Activated T-helper 1 cell treated with anti-CD3 and anti-CD28 coated beads, Interleukin-12 subunit alpha, Interleukin-12 subunit beta, Interleukin-2, Interleukin-4 antibody, amounts not matched to agents 30 ng/mL and 10 ng/mL and 1 ng/mL, durations not matched to agents 14 hours and 24 hours and 36 hours (primary cell): ENCODE measurements at regions not wholly inside any gene's neighbourhood (a gene's known extent, or its start where the extent isn't known, plus 50 kb on each side); places are given as distances from the start of the nearest gene placed in this dataset.
A peak's percentile ranks its signal among the peaks of the same experiment; 100 is the strongest.

Source experiments
- DNase-seq: peaks from one replicate; pipeline ENCODE4 v3.0.0; 2021; ENCODE audit warnings: low spot score
- H3K27ac Mint-ChIP-seq: one replicate; pipeline ENCODE4 v1.8.0; 2021; ENCODE audit warnings: mild to moderate bottlenecking, mixed read lengths
- H3K27me3 Mint-ChIP-seq: one replicate; pipeline ENCODE4 v1.8.0; 2022; ENCODE audit warnings: mild to moderate bottlenecking, moderate library complexity, mixed read lengths; ENCODE audit not compliant: insufficient read depth
- H3K36me3 Mint-ChIP-seq: one replicate; pipeline ENCODE4 v1.8.0; 2021; ENCODE audit warnings: low read depth, mixed read lengths
- H3K4me1 Mint-ChIP-seq: one replicate; pipeline ENCODE4 v1.8.0; 2021; ENCODE audit warnings: low read depth, mixed read lengths
- H3K4me3 Mint-ChIP-seq: one replicate; pipeline ENCODE4 v1.8.0; 2021; ENCODE audit warnings: mild to moderate bottlenecking, moderate library complexity, mixed read lengths
- H3K9me3 Mint-ChIP-seq: one replicate; pipeline ENCODE4 v1.8.0; 2021; ENCODE audit warnings: mixed read lengths
- intact Hi-C: fragments of 100-400 bp; cut with micrococcal nuclease; formaldehyde crosslinking; loops from one replicate; pipeline ENCODE4 v1.15.1; 2024

DNA sequence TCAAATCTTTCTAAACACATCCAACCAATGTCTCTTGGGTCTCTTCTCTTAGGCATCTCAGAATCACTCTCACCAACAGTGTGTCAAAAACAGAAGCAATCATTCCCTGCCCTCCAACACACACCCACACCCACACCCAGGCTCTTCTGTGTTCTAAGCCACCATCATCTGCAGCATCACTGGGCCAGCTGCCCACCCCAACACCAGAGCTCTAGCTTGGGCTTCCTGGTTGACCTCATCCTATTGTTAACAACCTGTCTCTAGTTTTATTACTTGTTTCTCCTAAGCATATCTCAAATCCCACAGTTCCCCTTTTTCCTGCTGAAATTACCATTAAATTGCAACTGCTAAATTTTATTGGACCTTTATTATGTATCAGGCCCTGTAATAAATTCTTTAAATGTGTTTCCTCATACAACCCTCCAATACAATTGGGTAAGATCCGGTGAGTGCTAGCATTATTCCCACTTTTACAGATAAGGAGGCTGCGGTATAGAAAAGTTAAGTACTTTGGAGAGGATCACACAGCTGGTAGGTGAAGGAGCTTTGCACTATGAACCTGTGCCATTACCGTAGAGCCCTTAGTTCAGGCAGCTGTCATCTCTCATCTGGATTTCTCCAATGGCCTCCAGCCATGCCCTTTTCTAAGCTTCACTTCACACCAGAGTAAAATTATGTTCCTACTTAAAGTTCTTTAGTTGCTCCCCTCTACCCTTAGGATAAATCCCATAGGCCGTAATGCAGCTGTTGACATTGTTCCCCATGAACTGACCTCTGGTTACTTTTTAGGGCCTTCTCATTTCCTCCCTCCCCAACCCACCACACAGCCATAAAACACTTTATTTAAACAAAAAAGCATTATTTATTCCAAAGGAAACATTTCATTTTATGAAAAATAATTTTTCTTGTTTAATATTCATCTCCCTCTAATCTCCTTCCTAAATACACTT lies 227.7 kb downstream of the B3GLCT start:
- Mint-ChIP-seq H3K27ac (no peak overlapping the region), H3K9me3 (no peaks in the 10 kb centered on the region), H3K4me1 (no peaks in the 10 kb centered on the region), H3K36me3 (no peaks in the 10 kb centered on the region), H3K4me3 (no peak overlapping the region), H3K27me3 (no peaks in the 10 kb centered on the region)
- intact Hi-C loops: loop anchor here (10.0 kb wide), 1 partner anchor 453 kb away; no protein-coding TSS in a partner anchor
- no peak for DNase-seq

DNA sequence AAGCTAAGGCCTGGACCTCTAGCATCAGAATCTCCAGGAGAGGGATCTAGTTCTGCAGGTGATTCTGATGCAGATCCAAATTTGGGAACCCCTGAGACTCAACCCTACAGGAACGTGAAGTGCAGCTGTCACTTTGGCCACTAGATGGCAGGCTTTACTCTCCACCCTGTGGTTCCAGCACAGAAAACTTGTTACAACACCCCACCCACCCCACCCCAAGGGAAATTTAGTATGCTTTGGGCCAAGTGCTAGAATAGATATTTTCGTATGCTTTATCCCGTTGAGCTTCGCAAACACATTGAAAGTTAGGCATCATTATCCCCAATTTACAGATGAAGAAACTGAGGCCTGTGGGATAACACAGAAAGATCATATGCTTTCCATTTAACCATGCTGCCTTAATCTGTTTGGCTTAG lies 232.0 kb downstream of the B3GLCT start:
- peak; percentile 16 for DNase-seq
- H3K27ac Mint-ChIP-seq: no peak overlapping the region
- intact Hi-C loops: loop anchor here (1.0 kb wide), 1 partner anchor 311 kb away; no protein-coding TSS in a partner anchor
- no peaks in the 10 kb centered on the region for H3K9me3 Mint-ChIP-seq
- no peak overlapping the region for H3K4me3 Mint-ChIP-seq
- H3K36me3 Mint-ChIP-seq: no peaks in the 10 kb centered on the region
- H3K4me1 Mint-ChIP-seq: no peaks in the 10 kb centered on the region
- no peaks in the 10 kb centered on the region for H3K27me3 Mint-ChIP-seq

DNA sequence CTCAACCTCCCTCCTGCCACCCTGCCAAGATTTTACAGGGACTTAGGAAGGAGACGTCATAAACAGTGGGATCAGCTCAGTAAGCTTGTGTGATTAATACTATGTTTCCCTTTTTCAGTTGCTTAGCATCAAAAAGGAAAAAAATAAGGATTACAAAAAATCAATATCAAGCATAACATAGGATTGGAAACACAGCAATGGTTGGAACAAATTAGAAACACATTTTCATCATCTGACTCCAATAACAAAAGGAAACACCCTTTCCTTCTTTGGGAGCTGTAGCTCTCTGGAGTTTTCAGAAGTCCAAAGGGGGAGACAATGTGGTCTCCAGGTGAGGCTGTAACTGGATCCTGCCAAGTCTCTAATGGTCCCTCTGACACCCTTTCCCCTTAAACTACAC lies 233.4 kb downstream of the B3GLCT start:
- Mint-ChIP-seq H3K27me3 (no peaks in the 10 kb centered on the region), H3K36me3 (no peaks in the 10 kb centered on the region), H3K27ac (no peak overlapping the region), H3K9me3 (no peaks in the 10 kb centered on the region), H3K4me1 (no peaks in the 10 kb centered on the region), H3K4me3 (no peak overlapping the region)
- no peak for DNase-seq
- intact Hi-C loops: loop anchor here (1.0 kb wide), 1 partner anchor 305 kb away; no protein-coding TSS in a partner anchor

DNA sequence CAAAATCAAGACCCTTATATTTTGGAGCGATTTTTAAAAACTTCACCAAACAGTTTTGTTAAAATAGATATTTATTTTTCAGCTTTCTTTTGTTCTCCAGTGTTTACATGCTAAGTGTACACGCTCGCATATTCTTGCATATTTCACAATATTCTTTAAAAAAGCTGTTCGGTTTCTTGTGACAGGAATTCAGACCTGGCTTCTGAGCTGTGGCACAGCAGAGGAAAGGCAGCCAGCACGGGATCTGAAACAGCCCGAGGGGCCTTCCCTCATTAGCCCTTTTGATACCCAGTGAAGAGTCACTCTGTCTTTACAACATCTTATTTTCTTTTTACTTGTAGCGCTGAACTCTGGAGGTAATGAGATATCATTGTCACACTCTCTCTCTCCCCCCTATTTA lies 234.0 kb downstream of the B3GLCT start:
- Mint-ChIP-seq H3K27ac (no peak overlapping the region), H3K4me1 (no peaks in the 10 kb centered on the region), H3K4me3 (no peak overlapping the region), H3K36me3 (no peaks in the 10 kb centered on the region), H3K9me3 (no peaks in the 10 kb centered on the region), H3K27me3 (no peaks in the 10 kb centered on the region)
- intact Hi-C loops: loop anchor here (1.0 kb wide), 1 partner anchor 305 kb away; no protein-coding TSS in a partner anchor
- DNase-seq: no peak

DNA sequence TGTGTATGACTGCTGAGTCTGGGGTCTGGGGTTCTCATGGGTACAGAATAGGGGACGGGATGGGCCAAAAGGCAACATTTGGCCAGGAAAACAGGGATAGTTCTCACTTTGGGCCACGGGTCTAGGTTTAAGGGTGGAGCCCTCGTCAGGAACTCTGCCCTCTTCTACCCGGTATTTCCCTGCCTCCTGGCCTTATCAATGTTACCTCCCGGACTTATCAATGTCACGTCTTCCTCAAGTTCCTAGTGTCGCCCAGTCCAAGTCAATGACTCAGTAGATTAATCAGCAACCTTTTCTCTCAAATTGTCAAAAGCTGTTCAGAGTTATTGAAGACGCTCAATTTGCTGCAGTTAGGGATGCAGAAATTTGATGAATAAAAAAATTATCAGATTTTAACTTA lies 234.8 kb downstream of the B3GLCT start:
- Mint-ChIP-seq H3K27ac (no peak overlapping the region), H3K4me3 (no peak overlapping the region), H3K9me3 (no peaks in the 10 kb centered on the region), H3K36me3 (no peaks in the 10 kb centered on the region), H3K4me1 (no peaks in the 10 kb centered on the region), H3K27me3 (no peaks in the 10 kb centered on the region)
- DNase-seq: no peak
- intact Hi-C loops: no loop called here

DNA sequence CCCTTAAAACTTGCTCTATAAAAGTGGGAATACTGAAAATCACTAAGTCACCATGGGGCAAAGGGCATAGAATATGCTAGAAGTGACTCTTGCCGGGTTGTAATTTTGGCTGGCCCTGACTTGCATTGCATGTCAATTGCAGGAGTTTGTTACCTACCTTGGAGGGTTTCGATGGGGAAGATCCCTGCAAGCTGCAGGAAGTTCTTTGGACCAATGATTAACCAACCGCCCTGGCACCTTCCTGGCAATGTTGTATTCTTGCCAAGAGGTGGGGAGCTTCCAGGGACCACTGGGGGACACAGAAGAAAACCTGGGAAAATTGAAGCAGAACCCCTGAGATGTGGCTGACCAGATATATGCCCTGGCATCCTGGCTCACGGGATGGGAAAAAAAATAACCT lies 235.8 kb downstream of the B3GLCT start:
- Mint-ChIP-seq H3K27ac (no peak overlapping the region), H3K9me3 (no peaks in the 10 kb centered on the region), H3K4me3 (no peak overlapping the region), H3K36me3 (no peaks in the 10 kb centered on the region), H3K27me3 (no peaks in the 10 kb centered on the region), H3K4me1 (no peaks in the 10 kb centered on the region)
- intact Hi-C loops: no loop called here
- no peak for DNase-seq

DNA sequence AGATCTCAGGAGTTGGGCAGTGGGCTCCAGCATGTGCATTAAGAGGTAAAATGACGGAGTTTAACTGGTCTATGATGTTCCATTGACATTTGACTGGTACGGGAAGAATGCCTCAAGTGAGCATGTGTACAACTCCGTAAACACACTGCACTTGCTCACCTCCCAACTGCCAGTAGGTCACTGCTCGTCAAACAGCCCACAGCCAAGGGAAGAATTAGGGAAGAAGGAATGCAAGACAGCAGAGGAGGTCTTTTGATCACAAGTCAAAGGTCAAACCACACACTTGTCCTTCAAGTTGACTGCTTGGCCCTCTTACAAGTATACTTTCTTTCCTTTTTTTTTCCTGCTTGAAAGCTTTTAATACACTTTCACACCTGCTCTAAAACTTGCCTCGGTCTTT lies 236.7 kb downstream of the B3GLCT start:
- intact Hi-C loops: no loop called here

DNA sequence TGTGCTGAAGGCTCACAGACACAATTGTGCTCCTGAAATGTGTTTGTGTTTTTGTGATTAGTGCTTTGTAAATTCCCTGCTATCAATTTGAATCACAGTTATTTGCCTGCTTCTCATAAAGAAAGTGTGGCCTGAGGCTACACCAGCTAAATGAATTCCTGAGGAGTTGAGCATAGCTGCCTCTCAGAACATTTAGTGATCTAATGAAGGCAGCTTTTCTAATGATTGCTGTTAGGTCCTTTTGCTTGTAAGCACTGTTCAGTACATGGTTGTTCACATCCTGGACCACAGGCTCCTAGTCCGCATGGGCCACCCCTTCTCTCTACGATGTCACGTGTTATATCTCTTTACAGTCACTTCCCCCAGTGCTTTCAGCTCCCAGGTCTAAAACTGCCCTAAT lies 238.2 kb downstream of the B3GLCT start:
- Mint-ChIP-seq H3K36me3 (no peaks in the 10 kb centered on the region), H3K4me3 (no peak overlapping the region), H3K27ac (no peak overlapping the region), H3K9me3 (no peaks in the 10 kb centered on the region), H3K27me3 (no peaks in the 10 kb centered on the region), H3K4me1 (no peaks in the 10 kb centered on the region)
- intact Hi-C loops: no loop called here
- no peak for DNase-seq

More for the DNA sequence above, 236.7 kb downstream of the B3GLCT start:
- Mint-ChIP-seq H3K36me3 (no peaks in the 10 kb centered on the region), H3K27ac (no peak overlapping the region), H3K9me3 (no peaks in the 10 kb centered on the region), H3K27me3 (no peaks in the 10 kb centered on the region), H3K4me3 (no peak overlapping the region), H3K4me1 (no peaks in the 10 kb centered on the region)
- no peak for DNase-seq

DNA sequence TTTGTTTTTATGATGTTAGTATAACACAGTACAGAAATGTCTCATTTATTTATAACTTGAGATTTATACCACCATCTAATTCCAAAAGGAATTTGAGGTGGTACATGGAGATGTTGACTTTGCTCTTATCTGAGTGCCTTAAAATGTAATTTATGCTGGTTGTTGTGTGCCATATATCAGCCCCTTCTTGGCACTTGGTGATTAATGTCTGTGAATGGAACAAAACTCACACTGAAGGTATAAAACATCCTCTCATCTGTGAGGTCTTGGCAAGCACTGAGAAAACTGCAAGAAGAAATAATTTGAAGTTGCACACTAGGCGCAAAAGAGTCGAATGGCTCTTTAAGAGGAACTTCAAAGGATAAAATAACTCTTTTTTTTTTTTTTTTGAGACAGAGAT lies 240.4 kb downstream of the B3GLCT start:
- no peaks in the 10 kb centered on the region for H3K36me3 Mint-ChIP-seq
- no peak for DNase-seq
- no peak overlapping the region for H3K4me3 Mint-ChIP-seq
- intact Hi-C loops: no loop called here
- no peaks in the 10 kb centered on the region for H3K9me3 Mint-ChIP-seq
- no peaks in the 10 kb centered on the region for H3K4me1 Mint-ChIP-seq
- H3K27ac Mint-ChIP-seq: no peak overlapping the region
- H3K27me3 Mint-ChIP-seq: no peaks in the 10 kb centered on the region

DNA sequence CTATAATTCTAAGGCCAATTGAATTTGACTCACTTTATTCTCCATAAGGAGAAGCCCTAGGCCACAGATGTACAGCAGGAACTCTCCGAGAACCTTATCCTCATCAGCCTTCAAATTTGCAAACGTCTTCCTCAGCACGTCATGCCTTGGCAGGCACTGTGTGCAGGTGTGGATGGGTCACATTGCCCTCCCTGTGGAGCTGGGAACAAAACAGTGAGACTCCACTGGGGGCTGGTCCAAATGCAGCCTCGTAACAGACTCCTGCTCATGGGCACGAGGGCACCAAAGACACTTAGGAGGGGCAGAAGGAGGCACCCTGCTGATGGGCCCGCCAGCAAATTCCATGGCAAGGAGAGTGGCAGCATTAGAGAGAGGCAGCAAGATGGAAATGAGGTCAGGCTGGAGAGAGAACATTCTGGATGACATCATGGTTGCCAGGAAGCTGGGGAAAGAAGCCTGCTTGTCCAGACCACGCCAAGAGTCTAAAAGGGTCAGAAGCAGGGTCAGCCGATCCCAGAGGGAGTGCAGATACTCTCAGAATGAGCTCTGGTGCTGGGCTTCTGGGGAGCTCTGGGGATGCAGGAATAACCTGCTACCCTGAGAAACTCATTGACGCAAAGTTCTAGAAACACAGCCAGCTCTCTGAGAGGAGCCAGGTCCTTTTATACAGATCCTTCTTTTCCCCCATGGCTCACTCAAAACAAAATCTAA lies 242.2 kb downstream of the B3GLCT start:
- Mint-ChIP-seq H3K4me1 (no peaks in the 10 kb centered on the region), H3K36me3 (no peaks in the 10 kb centered on the region), H3K4me3 (no peak overlapping the region), H3K27ac (no peak overlapping the region), H3K9me3 (no peaks in the 10 kb centered on the region), H3K27me3 (no peaks in the 10 kb centered on the region)
- DNase-seq: no peak
- intact Hi-C loops: no loop called here

DNA sequence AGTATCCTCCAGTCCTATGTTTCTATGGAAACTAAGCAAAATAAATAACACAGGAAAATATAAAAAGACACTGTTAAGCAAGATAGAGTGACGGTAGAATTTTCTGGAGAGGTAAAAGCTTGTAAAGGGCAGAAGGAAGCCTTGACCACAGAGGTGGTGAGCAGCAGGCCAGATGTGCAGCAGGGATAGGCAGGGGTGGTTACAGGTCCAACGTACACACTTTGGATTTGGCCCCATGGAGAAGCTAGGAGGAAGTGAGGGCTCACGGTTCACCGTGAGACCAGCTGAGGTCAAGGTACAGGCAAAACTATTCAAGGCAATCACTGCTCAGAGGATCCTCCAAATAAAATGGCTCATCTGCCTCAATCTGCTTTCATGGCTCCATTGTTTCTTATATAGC lies 242.8 kb downstream of the B3GLCT start:
- Mint-ChIP-seq H3K27ac (no peak overlapping the region), H3K4me3 (no peak overlapping the region), H3K9me3 (no peaks in the 10 kb centered on the region), H3K27me3 (no peaks in the 10 kb centered on the region), H3K4me1 (no peaks in the 10 kb centered on the region), H3K36me3 (no peaks in the 10 kb centered on the region)
- DNase-seq: no peak
- intact Hi-C loops: no loop called here

DNA sequence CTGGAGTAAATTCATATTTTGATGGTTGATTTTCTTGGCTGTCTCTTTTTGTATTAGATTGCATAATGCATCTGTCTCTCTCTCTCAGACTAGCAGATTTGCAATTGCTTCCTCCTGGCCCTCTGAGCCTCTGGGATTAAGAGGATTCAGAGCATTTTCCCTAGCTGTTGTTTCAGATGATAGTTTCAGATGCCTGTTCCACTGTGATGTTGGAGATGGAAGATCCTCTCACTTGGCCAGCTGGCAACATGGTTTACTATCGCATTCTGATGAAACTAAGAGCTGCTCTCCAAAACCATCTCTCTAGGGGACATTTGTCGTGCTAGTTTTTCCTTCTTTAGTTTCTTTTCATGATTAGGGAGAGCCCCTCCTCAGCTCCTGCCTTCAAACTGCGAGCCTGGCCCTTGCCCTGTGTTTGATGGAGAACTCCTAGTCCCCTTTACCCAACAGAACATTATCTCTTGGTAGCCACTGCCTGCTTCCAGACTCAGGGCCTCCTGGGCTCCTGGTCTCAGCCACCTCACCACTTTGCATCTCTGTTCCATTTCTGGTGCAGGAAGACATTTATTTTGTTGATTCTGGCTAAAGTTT lies 244.6 kb downstream of the B3GLCT start:
- Mint-ChIP-seq H3K4me1 (no peaks in the 10 kb centered on the region), H3K36me3 (no peaks in the 10 kb centered on the region), H3K9me3 (no peaks in the 10 kb centered on the region), H3K27me3 (peaks cover 3% of the 10 kb centered on the region), H3K27ac (no peak overlapping the region), H3K4me3 (no peak overlapping the region)
- intact Hi-C loops: no loop called here
- DNase-seq: no peak

DNA sequence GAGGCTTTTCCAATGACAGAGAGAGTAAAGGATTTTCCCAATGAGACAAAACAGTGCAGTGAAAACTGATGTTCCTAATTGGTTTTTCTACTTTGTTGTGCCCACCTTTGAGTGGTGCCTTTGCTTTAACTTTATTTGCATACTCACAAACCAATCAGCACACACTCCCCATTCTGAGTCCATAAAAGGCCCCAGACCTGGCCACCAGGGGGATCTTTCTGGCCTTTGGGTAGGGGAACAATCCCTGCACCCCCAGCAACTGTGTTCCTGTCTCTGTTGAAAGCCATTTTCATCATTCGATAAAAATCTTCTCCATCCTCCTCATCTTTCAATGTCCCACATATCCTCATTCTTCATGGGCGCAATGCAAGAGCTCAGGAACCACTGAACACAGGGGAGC lies 252.8 kb downstream of the B3GLCT start:
- no peaks in the 10 kb centered on the region for H3K36me3 Mint-ChIP-seq
- H3K4me3 Mint-ChIP-seq: no peak overlapping the region
- H3K27me3 Mint-ChIP-seq: peaks cover 5% of the 10 kb centered on the region
- no peak overlapping the region for H3K27ac Mint-ChIP-seq
- intact Hi-C loops: no loop called here
- H3K4me1 Mint-ChIP-seq: no peaks in the 10 kb centered on the region
- no peaks in the 10 kb centered on the region for H3K9me3 Mint-ChIP-seq
- DNase-seq: no peak
